ENCODE measurements at regions not wholly inside any gene's neighbourhood (a gene's known extent, or its start where the extent isn't known, plus 50 kb on each side); places are given as distances from the start of the nearest gene placed in this dataset.

DNA sequence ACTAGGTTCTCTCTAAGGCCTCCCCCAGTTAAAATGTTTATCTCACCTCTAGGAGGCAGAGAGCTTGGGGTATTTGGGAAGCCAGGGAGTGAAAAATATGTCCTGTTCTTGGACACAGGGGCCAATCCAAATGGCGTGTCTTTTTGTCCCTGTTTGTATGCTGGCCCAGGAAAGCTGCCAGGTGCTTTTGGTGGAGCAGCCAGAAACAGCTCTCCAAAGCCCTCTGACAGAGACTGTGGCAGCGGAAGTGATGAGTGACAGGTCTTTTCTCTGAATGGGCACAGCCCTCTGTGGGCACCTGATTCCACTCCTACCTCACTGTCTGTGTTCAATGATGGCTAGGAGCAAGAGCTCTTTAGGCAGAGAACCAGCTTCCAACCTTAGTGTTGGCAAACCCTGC is 106.4 kb upstream of the KIRREL3 start:
- DNase-seq, result no peak

DNA sequence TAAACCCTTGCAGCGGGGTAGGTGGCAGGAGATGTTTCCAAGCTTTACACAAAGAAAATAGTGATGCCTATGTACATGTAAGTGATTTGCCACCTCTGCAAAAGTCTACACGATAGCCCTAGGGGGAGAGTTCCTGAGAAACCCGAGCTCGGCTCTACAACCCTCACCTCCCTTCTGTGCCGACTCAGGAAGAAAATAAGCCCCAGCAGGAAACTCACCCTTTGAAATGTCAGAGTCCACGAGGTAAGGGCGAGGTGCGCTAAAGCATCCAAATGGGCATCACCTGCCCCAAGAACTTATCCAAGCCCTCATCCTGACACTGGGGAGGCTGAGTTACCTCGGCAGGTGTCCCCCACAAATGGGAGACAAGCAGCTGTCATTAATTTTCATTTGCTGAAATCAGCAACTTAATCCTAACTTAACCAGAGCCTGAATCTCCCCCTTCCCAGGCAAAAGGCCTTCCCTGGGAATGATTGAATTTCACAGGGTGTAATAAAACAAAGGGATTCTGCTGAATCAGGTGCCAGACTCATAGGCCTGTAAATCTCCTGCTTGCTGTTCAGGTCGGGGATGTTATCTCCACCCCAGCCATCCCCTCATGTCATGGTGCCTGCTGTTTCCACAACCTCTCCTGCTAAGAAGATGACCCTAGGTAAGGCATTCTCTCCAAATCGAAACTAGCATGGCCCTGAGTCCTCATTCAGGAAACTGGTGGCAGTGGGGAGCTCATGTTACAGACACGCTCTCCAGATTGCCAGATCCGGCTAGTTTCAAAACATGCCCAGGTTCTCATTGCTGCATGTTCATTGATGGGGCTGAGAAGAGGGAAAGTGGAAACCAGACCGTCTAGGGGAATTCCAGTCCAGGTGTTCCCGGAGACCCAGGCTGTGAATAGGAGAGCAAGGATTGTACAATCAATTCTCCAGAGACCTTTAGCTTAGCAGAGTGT is 105.3 kb upstream of the KIRREL3 start:
- DNase-seq, result no peak

DNA sequence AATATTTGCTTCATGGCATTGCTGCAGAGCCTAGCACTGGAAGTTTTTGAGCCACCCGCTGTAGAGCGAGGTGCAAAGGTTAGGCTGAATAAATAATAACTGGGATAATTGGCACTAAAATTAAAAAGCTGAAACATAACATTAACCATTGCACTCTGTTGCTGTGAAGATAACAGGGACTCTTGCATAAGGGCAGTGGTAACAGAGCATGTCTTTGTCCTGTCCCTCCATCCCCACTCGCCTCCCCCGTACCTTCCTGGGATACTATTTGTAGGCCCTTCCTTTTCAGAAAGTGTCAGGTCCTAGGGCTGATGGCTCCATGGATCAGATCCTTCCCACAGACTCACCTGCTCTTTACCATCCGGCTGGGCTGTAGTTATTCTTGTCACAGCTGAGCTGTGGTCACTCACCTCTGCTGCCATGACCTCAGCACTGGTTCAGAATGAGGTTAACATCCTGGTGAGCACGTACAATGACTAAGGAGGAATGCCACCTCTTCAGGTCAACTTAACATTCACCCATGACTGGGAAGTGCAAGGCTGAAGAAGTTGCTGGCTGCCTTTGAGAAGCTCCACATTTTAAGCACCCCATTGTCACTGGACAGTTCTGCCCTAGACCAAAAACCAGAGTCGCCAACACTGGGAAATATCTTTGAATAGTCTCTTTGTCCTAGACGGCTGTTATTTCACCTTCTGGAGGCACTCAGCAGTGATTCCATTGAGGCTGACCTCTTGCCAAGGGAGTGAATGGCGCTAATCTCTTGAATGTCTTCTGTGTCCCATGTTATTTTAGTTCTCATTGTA is 103.2 kb upstream of the KIRREL3 start:
- DNase-seq, result no peak

DNA sequence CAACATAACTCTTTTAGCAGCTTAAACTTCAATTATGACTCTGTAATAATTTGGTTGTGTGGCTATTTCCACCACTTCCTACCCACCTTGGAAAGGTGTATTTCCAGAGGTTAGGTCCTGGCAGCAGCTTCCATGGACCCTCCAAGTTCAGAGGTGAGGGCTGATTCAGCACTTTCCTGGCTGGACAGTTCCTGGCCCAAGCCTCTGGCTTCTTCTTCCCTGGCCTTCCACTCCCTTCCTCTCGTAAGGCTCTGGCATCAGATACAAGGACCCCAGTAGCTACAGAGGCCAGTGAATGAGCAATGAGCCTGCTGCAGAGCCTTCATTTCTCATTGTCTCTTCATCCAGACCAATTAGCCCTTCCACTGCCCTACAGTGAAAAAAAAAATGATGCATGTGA is 98.1 kb upstream of the KIRREL3 start:
- DNase-seq, result no peak

DNA sequence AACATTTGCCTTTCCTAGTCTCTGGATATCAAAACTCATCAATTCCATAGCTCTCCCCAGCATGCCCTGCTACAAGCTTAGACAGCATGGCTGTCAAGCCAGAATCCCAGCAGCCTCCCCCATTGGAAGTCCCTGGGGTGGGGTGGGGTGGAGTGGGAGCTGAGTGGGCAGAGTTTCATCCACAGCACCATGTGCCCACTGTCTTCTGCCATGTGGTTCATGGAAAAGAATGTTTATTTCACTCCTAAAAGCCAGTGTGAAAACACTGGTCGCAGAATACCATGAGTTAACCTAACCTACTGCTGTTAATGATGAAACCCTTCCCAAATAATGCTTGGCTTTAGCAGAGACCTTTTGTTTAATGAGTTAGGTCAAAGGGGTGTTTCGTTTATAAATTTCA is 80.2 kb upstream of the KIRREL3 start:
- no peak for DNase-seq

DNA sequence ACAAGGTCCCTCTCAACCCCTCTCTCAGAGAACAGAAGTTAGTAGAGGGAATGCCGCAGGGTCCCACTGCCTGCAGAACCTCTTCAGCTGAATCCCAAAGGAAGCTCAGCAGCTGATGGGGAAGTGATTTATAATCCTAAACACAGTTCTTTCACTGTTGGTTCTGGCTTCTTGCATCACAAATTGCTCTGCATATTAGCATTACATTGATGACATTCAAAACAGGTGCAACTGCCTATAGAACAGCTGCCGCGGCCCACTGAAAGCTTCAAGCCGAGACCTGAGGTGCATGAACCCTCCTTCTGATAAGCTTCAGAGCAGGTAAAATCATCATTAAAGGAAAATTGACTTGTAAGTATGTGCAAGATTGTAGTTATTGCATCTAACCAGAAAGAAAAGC is 75.2 kb upstream of the KIRREL3 start:
- no peak for DNase-seq

DNA sequence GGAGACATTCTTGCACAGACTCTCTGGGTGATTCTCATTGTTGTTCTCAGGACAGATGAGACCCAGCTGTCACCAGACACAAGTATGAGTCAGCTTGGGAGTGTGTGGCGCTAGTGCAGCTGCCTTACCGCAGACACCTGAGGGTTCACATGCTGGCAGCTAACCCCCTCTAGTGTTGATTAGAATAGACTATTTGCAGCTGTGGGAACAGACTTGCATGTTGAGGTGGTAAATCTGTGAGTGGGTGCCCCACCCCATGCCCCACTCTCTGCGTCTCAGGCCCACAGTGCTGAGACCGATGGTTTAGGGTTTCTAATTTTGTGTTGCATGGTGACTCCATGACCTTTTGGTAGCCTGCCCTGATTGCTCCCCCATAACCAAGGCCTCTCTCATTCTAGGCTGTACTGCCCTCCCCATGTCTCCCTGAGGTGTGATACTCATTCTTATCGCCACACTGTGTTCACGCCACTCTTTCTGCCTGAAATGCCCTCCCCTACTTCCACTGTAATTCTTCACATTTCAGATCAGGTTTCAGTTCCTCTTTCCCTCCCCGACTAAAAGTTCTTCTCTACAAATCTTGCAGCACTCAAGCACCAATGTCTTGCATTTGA is 73.7 kb upstream of the KIRREL3 start:
- no peak for DNase-seq

DNA sequence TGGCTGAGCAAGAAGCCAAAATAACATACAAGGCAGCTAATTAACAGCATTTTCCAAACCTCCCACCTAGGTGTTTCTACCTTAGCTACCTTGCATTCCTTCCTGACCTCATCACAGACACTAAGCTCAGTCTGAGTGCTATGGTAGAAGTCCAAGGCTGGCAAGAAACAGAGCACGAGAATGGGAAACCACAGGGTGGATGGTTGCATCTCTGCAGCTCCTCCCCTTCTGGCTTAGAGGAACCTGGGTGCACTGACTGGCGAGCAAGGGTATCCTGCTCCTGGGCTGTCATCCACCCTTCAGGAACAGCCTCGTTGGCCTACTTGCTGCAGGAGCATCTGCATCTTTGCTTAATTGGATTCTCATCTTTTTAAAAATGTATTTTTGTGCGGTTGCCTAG is 73.1 kb upstream of the KIRREL3 start:
- DNase-seq, result no peak

DNA sequence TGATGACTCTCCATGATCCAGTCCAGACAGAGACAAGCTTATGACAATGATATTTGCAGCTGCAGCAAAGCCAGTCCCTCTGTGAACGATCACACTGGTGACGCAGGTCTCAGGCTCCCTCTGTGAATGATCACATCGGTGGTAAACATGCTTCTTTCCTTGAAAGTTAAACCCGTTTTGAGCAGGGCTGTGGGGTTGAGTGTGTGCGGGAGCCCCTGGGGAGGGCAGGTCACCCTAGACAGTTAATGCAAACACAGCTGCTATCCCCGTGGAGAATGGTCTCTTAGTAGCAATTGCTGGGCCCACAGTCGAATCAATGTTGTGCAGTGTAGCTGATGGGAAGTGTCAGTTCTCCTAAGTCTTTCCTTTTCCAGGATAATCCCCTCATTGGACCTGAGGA is 71.0 kb upstream of the KIRREL3 start:
- no peak for DNase-seq

DNA sequence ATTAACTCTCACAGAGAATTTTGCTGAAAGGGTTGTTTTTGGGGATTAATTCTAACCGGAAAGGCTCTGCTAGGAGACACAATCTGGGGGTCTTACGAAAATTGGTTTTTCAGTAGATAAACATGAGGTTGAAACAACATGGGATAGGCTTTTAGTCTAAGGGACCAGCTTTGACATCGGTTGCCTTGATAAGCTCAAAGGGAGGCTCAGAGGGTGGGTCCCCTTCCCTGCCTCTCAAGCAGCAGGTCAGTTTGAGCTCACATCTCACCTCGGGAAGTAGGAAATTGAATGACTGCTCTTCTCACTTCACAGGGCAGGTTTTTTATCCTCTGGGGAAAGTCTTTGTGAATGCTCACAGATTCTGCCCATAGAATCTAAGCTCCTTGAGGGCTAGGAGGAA is 70.2 kb upstream of the KIRREL3 start:
- DNase-seq, result no peak

DNA sequence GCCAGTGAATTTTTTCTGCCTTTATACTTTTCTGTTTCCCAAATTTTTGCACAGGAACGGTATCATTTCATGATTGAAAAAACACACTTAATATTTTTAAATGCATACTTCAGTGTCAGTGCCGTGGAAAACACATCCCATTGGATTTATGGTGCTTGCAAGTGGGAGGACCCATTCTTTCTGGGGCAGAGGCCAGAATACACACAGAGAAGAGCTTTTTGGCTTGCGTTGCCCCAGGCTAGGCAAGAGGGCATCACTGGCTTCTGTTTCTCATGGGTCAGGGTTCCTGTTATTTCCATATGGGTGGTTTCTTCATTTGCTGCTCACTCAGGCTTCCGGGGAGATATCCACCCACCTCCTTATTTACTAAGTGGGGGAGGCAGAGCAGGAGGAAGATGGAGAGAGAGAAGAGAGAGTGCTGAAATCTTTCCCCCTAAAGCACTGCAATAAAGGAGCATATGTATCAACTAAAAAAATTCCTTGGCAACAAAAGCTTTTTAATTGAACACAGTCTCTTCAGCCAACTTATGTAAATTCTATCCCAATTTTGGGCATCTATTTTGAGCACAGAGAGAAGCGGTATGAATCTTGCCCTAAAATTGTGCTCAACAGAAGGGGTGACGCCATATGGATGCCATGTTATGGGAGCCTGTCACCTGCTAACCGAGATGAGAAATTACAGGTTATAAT is 66.0 kb upstream of the KIRREL3 start:
- DNase-seq, result no peak

DNA sequence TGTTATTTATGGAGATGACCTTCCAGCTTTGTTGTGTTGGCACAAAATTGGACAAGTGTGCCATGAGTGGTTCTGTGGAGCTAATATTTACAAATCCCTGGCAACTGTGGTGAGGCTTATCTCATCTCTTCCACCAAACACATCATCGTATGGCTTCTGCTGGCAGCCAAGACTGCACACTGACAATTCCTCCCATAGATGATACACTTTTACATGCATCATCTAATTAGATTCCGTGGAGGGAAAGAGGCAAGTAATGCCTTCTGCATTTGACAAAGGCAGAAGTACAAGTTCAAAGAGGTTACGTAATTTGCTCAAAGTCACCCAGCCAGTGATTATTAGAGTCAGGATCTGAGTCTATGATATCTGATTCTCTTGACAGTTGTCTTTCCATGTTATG is 62.7 kb upstream of the KIRREL3 start:
- no peak for DNase-seq

DNA sequence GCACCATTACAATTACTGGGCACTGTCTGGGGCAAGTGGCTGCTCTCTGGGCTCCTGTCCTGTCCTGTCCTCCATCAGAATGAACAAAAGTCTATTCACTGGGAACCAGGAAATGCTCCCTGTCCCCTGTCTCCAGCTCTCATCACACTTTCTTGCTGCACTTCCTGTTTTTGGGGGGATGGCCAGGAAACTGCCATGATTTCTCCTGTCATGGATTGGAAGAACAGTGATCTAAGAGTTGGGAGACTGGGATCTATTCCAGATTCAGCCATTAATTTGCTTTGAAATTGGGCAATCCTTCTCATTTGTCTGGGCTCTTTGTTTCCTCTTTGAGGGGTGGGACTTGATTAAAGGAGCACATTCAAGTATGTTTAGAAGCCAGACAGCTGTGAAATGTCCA is 61.4 kb upstream of the KIRREL3 start:
- no peak for DNase-seq

DNA sequence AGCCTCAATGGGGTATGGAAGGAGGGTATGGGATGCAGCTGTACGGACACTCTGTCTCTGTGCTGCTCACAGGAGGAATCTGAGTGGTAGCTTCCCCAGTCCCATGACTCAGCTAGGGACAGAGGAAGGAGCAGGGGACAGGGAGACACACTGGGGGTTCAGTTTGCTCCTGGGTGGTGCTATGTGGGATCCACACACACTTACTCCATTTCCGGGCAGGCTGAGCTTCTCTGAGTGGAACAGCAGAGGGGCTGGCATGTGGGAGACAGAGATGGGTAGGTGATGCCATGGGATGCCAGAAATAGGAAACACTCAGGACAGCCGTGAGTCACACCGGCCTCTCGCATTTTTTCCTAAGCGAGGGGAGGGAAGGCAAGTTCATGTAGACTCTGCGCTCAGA is 59.2 kb upstream of the KIRREL3 start:
- no peak for DNase-seq

DNA sequence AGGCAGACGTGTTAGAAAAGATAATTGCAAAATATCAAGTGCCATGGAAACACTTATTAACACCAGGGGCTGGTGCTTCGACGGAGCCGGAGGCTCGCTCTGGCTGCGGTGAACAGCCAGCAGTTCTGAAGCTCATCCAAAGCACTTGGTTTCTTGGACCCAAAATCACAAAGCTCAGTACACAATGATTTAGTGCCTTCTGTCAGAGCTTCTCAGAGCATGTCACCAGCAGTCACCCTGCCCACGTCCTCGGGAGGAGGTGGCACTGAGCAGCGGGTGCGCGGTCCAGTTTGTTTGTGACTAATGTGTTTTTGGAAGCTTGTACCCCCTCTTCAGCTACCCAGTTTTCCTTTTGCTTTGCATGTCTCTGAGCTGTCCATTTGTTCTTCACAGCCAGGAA is 58.7 kb upstream of the KIRREL3 start:
- no peak for DNase-seq

DNA sequence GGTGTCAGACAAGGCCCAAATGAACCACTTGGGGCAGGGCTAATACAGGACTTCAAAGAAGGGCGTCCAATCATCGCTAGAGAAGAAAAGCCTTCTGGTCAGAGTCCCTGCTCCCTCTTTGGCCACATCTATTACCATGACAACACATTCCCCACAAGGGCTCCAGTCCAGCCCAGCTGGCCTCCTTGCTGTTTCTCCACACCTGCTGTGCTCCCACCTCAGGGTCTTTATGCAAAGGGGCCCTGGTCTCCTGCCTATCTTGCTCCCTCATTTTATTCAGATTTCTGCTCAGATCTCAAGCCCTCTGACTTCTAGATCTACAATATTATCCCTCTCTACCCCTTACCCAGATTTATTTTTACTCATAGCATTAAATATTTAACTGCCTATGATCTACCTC is 58.0 kb upstream of the KIRREL3 start:
- no peak for DNase-seq

DNA sequence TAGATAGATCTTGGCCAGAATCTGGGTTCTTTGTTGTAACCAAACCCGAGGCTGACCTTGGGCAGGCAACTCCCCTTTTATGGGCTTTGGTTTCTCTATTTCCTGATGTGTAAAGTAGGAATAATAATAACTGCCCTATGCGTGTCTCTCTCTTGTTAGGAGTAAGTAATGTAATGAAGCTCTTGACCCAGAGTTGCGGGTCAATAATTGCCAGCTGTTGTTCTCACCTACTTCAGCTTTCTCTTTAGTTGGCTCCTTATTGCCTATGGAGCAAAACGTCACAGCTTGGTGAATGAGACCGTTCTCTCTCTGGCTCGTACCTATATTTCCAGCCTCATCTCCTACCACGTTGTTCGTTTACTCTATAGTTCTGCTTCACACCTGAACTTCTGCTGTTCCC is 56.6 kb upstream of the KIRREL3 start:
- DNase-seq, result no peak

DNA sequence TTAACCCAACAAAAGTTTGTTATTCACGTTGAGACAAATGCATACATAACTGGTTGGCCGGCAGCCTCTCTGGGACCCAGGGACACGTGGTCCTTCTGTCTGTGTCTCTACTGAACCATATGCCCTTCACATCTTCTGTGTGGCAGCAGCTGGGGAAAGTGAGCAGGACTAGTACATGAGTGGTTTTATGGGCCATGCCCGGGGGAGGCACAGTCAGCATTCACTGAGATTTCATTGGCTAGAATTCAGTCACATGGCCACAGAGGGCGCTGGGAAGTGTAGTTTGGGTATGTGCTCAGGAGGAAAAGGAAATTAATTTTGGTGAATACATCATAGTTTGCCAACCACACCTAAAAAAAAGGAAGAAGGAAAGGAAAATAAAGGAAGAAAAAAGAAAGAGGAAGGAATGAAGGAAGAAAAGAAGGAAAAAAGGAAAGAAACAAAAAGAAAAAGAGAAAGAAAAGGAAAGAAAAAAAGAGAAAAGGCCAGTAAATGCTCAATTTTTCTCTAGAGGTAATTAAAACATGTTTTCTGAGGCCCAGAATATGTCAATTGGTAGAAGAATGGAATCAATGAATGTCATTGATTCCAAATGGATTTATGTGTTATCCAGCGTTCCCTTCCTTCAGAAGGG is 55.9 kb upstream of the KIRREL3 start:
- DNase-seq, result no peak

DNA sequence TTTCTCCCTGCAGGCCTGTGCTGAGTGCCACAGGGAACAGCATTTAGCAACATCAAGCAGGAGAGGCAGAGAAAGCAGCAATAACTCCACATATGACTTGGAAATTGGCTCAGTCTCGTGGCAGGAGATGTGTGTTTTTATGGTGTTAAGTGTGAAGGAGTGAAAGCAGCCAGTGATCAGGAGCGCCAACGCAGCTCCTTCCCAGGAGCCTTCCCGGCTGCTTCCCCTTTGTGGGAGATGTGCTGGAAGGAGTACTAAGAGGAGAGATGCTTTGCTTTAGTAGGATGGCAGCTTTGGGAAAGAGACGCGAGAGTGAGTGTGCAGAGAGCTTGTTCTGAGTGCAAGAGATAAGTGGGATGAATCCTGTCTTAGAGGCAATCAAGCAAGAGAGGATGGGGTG is 54.7 kb upstream of the KIRREL3 start:
- DNase-seq, result no peak

DNA sequence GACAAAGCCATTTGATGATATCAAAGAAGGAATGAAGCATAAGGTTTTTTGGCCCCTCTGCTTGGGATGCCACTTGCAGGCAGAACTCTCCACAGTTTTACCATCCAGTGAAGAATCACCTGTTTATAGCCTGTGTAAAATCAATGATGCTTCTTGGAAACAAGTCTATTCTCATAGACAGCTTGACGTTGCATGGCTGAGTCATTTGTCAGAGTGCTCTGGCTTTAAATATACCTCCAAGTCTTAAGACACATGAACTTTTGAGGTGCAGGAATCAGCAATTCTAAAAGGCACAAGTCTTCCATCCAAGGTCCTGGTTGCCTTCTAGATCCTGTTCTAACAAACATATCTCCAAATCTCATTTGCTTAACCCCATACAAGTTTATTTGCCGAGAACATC is 53.6 kb upstream of the KIRREL3 start:
- no peak for DNase-seq

DNA sequence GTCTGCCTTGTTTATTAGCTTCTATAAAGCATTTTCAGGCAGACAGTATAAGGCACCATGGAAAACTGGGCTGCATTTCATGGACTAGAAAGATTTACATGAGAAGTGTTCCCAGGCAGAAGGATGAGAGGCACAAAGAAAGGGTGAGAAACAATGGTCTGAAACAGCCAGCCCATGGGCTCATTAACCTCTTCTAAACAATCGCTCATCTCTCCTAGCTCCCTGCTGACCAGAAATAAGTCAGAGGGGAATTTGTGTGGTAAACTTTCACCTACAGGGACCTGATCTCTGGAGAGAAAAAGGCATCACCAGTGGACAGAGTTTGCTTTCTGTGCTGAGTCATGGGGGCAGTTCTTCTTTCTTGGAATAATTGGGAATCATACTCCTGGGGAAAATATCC is 51.8 kb upstream of the KIRREL3 start:
- DNase-seq, result no peak

All from central memory CD4-positive, alpha-beta T cell (primary cell).